GM12865 (cell line): ENCODE measurements at regions not wholly inside any gene's neighbourhood (a gene's known extent, or its start where the extent isn't known, plus 50 kb on each side); places are given as distances from the start of the nearest gene placed in this dataset.

ENCODE experiments used
- DNase-seq: peaks from one replicate; pipeline ENCODE4 v3.0.0; 2010; ENCODE audit warnings: low read depth
- H3K4me3 ChIP-seq: 2 replicates; pipeline ENCODE4 v1.5.1; 2011; ENCODE audit warnings: mild to moderate bottlenecking, low read depth, low read length, control low read depth
- CTCF ChIP-seq: IDR thresholded peaks from 2 replicates; pipeline ENCODE4 v1.5.1; 2011; ENCODE audit warnings: low read length, control low read depth, low read depth, inconsistent platforms; ENCODE audit not compliant: insufficient read depth; ENCODE audit errors: missing control alignments

DNA sequence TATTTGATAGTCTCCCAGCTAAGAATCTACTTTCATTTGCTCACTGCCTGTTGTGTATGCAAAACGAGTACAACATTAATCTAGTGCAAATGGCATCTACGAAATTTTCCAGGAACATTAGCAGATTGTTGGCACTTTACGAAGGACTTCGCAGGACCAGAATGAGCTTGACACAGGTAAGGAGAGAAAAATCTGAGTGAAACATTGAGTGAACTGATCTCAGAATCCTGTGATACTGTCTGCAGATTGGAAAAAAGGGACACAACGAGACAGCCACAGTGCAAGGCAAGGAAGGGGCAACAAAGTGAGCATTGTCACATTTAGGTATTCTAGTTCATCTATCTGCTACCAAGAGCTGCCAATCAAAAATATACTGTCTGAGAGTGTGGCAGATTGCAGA lies 350.5 kb downstream of the ZNF608 start:
- TF ChIP-seq CTCF, result no peak
- no peak for DNase-seq
- H3K4me3 ChIP-seq, result no peak overlapping the region

DNA sequence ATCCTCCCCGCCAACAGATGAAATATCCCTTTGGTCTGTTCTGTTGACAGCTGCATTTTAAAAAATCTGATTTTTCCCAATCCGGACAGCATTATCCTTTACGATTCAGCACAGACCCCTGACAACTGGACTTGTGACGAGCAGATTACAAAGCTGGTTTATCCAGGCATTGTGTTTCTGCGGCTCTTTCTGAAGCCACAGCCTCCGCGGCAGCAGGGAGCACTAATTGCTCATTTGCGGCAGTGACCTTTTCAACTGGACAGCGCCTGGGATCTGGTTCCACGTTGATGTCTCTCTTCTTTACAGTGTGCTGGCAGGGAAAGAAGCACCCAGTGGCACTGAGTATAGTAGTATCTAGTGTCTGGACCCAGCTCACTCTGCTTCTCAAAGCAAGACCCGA lies 351.2 kb downstream of the ZNF608 start:
- DNase-seq, result no peak
- no peak overlapping the region for H3K4me3 ChIP-seq
- no peak for TF ChIP-seq CTCF

DNA sequence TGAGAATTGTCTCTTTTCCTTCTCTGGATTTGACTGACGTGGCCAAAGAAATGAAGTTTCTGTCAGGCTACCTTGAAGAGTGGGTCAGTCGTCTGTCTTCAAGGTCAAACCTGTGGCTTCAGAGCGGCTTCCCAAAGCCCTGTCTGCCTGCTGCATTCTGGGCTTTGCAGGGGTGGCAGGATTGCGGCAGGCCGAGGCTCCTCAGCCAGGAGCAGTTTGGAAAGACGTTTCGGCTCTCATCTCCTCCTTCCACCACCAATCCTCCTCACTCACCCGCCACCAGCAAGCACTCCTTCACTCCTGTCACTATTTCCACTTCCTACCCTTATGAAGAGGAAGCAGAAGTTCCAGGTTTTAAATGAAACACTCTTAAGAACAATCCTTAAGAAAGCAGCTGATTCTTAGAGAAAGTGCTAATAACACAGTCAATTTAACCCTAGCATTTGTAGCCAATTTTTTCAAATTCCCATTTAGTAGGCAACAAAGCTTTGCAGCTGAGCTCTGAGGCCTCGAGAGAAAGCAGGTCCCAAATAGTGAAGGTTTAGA lies 351.7 kb downstream of the ZNF608 start:
- DNase-seq, result no peak
- no peak overlapping the region for H3K4me3 ChIP-seq

DNA sequence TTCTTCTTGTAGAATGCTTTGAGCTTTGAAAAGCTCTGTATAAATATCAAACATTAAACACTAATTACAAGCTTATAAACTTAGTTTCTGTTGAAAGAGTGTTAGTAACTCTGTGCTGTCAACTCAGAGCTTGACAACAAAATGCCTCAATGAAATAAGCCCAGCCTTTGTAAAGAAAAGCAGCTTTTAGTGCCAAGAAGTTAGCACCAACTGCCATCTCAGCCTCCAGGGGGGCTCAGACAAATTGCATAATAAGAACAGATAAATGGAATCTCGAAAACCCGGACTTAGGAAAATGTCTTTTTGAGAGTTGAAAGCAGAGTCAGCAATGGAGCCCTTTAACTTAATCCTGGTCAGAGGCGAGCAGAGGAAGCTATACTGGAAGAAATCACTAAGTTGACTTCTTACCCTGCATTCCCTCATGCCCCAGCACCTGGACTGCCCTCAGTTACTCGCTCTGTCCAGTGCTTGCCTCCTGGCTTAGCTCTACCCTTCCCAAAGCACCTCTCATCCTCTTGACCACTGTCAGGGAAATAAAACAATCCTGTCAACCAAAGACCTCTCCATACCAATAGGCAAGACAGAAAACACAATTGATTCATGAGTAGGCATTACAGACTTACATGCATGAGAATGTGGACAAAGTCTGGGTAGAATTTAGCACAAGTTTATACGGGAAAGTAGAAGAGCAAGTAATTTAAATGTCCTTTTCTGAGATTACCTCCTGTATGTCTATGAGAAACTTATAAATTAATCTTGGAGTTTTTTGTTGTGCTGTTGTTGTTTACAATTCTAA lies 352.7 kb downstream of the ZNF608 start:
- TF ChIP-seq CTCF, result no peak
- no peak overlapping the region for H3K4me3 ChIP-seq
- no peak for DNase-seq

More for the DNA sequence above, 351.7 kb downstream of the ZNF608 start:
- no peak for TF ChIP-seq CTCF

DNA sequence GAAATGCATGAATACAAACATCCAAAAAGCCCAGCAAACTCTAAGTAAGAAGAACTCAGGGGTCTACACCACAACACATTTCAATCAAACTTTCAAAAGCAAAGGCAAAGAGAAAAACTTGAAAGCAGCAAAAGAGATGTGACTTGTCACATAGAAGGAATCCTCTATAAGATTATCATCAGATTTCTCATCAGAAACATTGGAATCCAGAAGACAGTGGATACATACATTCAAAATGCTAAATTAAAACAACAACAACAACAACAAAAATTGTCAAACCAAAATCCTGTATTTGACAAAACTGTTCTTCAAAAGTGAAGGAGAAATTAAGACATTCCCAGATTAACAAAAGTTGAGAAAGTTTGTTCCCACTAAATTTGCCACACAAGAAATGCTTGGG lies 362.7 kb downstream of the ZNF608 start:
- no peak for DNase-seq
- H3K4me3 ChIP-seq, result no peak overlapping the region
- no peak for TF ChIP-seq CTCF

GRCh38 chr5:124377386-124377785 lies 369.1 kb downstream of the ZNF608 start:
- no peak for TF ChIP-seq CTCF
- no peak for DNase-seq

GRCh38 chr5:124373883-124374282 lies 372.6 kb downstream of the ZNF608 start:
- DNase-seq, result no peak
- no peak overlapping the region for H3K4me3 ChIP-seq
- no peak for TF ChIP-seq CTCF

More at GRCh38 chr5:124377386-124377785, 369.1 kb downstream of the ZNF608 start:
- no peak overlapping the region for H3K4me3 ChIP-seq
